Endodermal cell (in vitro differentiated cells): ENCODE measurements at regions not wholly inside any gene's neighbourhood (a gene's known extent, or its start where the extent isn't known, plus 50 kb on each side); places are given as distances from the start of the nearest gene placed in this dataset.

Source experiments
- DNase-seq: peaks from one replicate; pipeline ENCODE4 v3.0.0-alpha.2; 2017
- H3K27ac ChIP-seq: 2 replicates; pipeline ENCODE4 v1.5.1; 2013; ENCODE audit warnings: mild to moderate bottlenecking, low read depth, low read length, moderate library complexity
- H3K27me3 ChIP-seq: 2 replicates; pipeline ENCODE4 v1.6.1; 2013; ENCODE audit warnings: mild to moderate bottlenecking, low read length, moderate library complexity; ENCODE audit not compliant: insufficient read depth, control insufficient read depth, poor library complexity, severe bottlenecking
- H3K36me3 ChIP-seq: 2 replicates; pipeline ENCODE4 v1.7.0; 2013; ENCODE audit warnings: mild to moderate bottlenecking, low read length, moderate library complexity; ENCODE audit not compliant: control insufficient read depth, insufficient read depth
- H3K4me1 ChIP-seq: one replicate; pipeline ENCODE4 v1.7.0; 2013; ENCODE audit warnings: low read length; ENCODE audit not compliant: control insufficient read depth, insufficient read depth
- H3K4me3 ChIP-seq: 2 replicates; pipeline ENCODE4 v1.5.1; 2013; ENCODE audit warnings: mild to moderate bottlenecking, low read length, moderate library complexity
- H3K9ac ChIP-seq: 2 replicates; pipeline ENCODE4 v1.6.1; 2013; ENCODE audit warnings: mild to moderate bottlenecking, low read length, moderate library complexity; ENCODE audit not compliant: poor library complexity, severe bottlenecking; ENCODE audit errors: extremely low read depth
- H3K9me3 ChIP-seq: 2 replicates; pipeline ENCODE4 v1.6.1; 2013; ENCODE audit warnings: mild to moderate bottlenecking, low read length, moderate library complexity; ENCODE audit not compliant: control insufficient read depth
- H3K27ac Mint-ChIP-seq: 2 replicates; pipeline ENCODE4 v1.8.0; 2020; ENCODE audit warnings: mixed read lengths
- H3K27me3 Mint-ChIP-seq: 2 replicates; pipeline ENCODE4 v1.8.0; 2021; ENCODE audit warnings: mild to moderate bottlenecking, mixed read lengths; ENCODE audit not compliant: insufficient read depth
- H3K36me3 Mint-ChIP-seq: 2 replicates; pipeline ENCODE4 v1.8.0; 2020; ENCODE audit warnings: low read depth, mixed read lengths
- H3K4me1 Mint-ChIP-seq: 2 replicates; pipeline ENCODE4 v1.8.0; 2020; ENCODE audit warnings: mixed read lengths
- H3K4me3 Mint-ChIP-seq: 2 replicates; pipeline ENCODE4 v1.8.0; 2020; ENCODE audit warnings: mild to moderate bottlenecking, moderate library complexity, mixed read lengths
- H3K9me3 Mint-ChIP-seq: 2 replicates; pipeline ENCODE4 v1.8.0; 2020; ENCODE audit warnings: mild to moderate bottlenecking, mixed read lengths
- CTCF ChIP-seq: fragments of 200-600 bp; sonication (generic); conservative IDR thresholded peaks from 2 replicates; pipeline ENCODE4 v1.5.0; 2021; ENCODE audit warnings: antibody characterized with exemption, mild to moderate bottlenecking
- WGBS, 2 experiments: methylation state at CpG; one replicate each; pipeline versions ENCODE4 v1.1.5 to v1.1.7; 2013; ENCODE audit warnings: missing lambda C conversion rate in 2 of 2, mixed read lengths in 1 of 2; ENCODE audit not compliant: insufficient coverage in 1 of 2, insufficient read length in 1 of 2; 5-methylcytosine and 5-hydroxymethylcytosine counted together

- Mint-ChIP-seq H3K27ac (no peak overlapping the region), H3K27me3 (no peaks in the 10 kb centered on the region), H3K4me3 (no peak overlapping the region), H3K9me3 (no peaks in the 10 kb centered on the region), H3K4me1 (peaks cover 10% of the 10 kb centered on the region), H3K36me3 (no peaks in the 10 kb centered on the region)
- Histone ChIP-seq H3K9me3 (no peaks in the 10 kb centered on the region), H3K9ac (no peak overlapping the region), H3K36me3 (no peaks in the 10 kb centered on the region), H3K4me3 (no peak overlapping the region), H3K27ac (no peak overlapping the region), H3K27me3 (no peaks in the 10 kb centered on the region), H3K4me1 (peaks cover 5% of the 10 kb centered on the region)
- 98 to 100% methylated on average over 1 to 2 of the region's 4 CpGs for WGBS, 2 experiments
- TF ChIP-seq CTCF, result no peak
- DNase-seq, result no peak
Observed at GRCh38 chr3:31407665-31408064, 125.1 kb upstream of the STT3B start.

GRCh38 chr3:31408720-31409119, 124.0 kb upstream of the STT3B start:
- no peak overlapping the region for H3K9ac ChIP-seq
- DNase-seq, result no peak
- H3K4me1 Mint-ChIP-seq, result peaks cover 10% of the 10 kb centered on the region

GRCh38 chr3:31409389-31409788, 123.3 kb upstream of the STT3B start:
- peaks cover 10% of the 10 kb centered on the region for H3K4me1 Mint-ChIP-seq
- H3K27me3 Mint-ChIP-seq, result no peaks in the 10 kb centered on the region

More at GRCh38 chr3:31408720-31409119, 124.0 kb upstream of the STT3B start:
- Mint-ChIP-seq H3K27me3 (no peaks in the 10 kb centered on the region), H3K4me3 (no peak overlapping the region), H3K36me3 (no peaks in the 10 kb centered on the region), H3K27ac (no peak overlapping the region), H3K9me3 (no peaks in the 10 kb centered on the region)
- Histone ChIP-seq H3K27ac (no peak overlapping the region), H3K4me1 (peaks cover 5% of the 10 kb centered on the region), H3K4me3 (no peak overlapping the region), H3K27me3 (no peaks in the 10 kb centered on the region), H3K36me3 (no peaks in the 10 kb centered on the region), H3K9me3 (no peaks in the 10 kb centered on the region)
- WGBS, 2 experiments, result 89 to 92% methylated on average over 3 of the region's 3 CpGs
- no peak for TF ChIP-seq CTCF

More at GRCh38 chr3:31409389-31409788, 123.3 kb upstream of the STT3B start:
- TF ChIP-seq CTCF, result no peak
- Histone ChIP-seq H3K4me1 (peaks cover 5% of the 10 kb centered on the region), H3K27ac (no peak overlapping the region), H3K9me3 (no peaks in the 10 kb centered on the region), H3K9ac (no peak overlapping the region), H3K27me3 (no peaks in the 10 kb centered on the region), H3K36me3 (no peaks in the 10 kb centered on the region), H3K4me3 (no peak overlapping the region)
- Mint-ChIP-seq H3K4me3 (no peak overlapping the region), H3K36me3 (no peaks in the 10 kb centered on the region), H3K27ac (no peak overlapping the region), H3K9me3 (no peaks in the 10 kb centered on the region)
- 97 to 98% methylated on average over 4 of the region's 4 CpGs for WGBS, 2 experiments
- no peak for DNase-seq
